ENCODE measurements at regions not wholly inside any gene's neighbourhood (a gene's known extent, or its start where the extent isn't known, plus 50 kb on each side); places are given as distances from the start of the nearest gene placed in this dataset.

DNA sequence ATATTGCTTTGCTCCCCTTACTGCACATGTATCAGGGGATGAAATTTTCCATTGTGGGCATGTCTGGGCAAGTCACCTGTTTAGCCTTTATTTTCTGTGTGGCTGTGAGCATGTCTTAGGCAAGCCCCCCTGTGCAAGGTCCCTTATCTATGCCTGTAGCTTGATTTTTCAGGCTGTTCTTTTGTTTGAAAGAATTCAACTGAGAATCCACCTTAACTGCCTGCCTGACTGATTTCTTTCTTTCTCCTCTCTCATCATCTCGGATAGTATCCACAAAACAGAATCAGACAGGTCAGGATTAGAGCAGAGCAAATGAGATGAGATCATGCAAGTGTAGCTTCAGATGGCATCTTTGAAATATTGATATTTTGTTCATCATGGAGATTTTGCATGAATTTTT is 1147.5 kb upstream of the ACVR2A start:
- TF ChIP-seq EZH2 (IDR thresholded peaks at IDR 0.05; ENCODE audit: low read length, unreplicated experiment), result no peak
- TF ChIP-seq, protein P1, sequence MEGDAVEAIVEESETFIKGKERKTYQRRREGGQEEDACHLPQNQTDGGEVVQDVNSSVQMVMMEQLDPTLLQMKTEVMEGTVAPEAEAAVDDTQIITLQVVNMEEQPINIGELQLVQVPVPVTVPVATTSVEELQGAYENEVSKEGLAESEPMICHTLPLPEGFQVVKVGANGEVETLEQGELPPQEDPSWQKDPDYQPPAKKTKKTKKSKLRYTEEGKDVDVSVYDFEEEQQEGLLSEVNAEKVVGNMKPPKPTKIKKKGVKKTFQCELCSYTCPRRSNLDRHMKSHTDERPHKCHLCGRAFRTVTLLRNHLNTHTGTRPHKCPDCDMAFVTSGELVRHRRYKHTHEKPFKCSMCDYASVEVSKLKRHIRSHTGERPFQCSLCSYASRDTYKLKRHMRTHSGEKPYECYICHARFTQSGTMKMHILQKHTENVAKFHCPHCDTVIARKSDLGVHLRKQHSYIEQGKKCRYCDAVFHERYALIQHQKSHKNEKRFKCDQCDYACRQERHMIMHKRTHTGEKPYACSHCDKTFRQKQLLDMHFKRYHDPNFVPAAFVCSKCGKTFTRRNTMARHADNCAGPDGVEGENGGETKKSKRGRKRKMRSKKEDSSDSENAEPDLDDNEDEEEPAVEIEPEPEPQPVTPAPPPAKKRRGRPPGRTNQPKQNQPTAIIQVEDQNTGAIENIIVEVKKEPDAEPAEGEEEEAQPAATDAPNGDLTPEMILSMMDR (conservative IDR thresholded peaks at IDR 0.05; ENCODE audit: low read depth, low read length), result no peak

Data from PC-3 (cell line).